UCSD-AML1 (cell line): ENCODE measurements at regions not wholly inside any gene's neighbourhood (a gene's known extent, or its start where the extent isn't known, plus 50 kb on each side); places are given as distances from the start of the nearest gene placed in this dataset.
"Not testable (repeated sequence)": the region's sequence is repeated elsewhere in the genome, so short reads cannot be mapped to it uniquely, and the experiment has no call there.

Experiments
- DNase-seq: peaks from one replicate; lab custom pipeline; 2025; ENCODE audit not compliant: unreplicated experiment; lab: John Stamatoyannopoulos, UW

GRCh38 chr11:135015966-135016365 is 603.9 kb upstream of the B3GAT1 start:
- no peak for DNase-seq

- DNase-seq = not testable (repeated sequence)
Observed at GRCh38 chr11:135011313-135011712, 599.3 kb upstream of the B3GAT1 start.

- DNase-seq = no peak
Observed at GRCh38 chr11:135009125-135009524, 597.1 kb upstream of the B3GAT1 start.

GRCh38 chr11:135008412-135008811 is 596.4 kb upstream of the B3GAT1 start:
- DNase-seq = no peak

- DNase-seq = no peak
Observed at GRCh38 chr11:135008001-135008405, 596.0 kb upstream of the B3GAT1 start.

- DNase-seq = no peak
Observed at GRCh38 chr11:135006800-135007199, 594.8 kb upstream of the B3GAT1 start.

GRCh38 chr11:135004495-135004894 is 592.5 kb upstream of the B3GAT1 start:
- no peak for DNase-seq

GRCh38 chr11:135002236-135002635 is 590.2 kb upstream of the B3GAT1 start:
- no peak for DNase-seq

GRCh38 chr11:135001581-135001980 is 589.5 kb upstream of the B3GAT1 start:
- DNase-seq = no peak

GRCh38 chr11:135001065-135001464 is 589.0 kb upstream of the B3GAT1 start:
- not testable (repeated sequence) for DNase-seq

- DNase-seq = no peak
Observed at GRCh38 chr11:134999590-134999989, 587.5 kb upstream of the B3GAT1 start.

GRCh38 chr11:134997652-134998320 is 585.7 kb upstream of the B3GAT1 start:
- no peak for DNase-seq

- DNase-seq = no peak
Observed at GRCh38 chr11:134995741-134996140, 583.7 kb upstream of the B3GAT1 start.

- DNase-seq = no peak
Observed at GRCh38 chr11:134994431-134994830, 582.4 kb upstream of the B3GAT1 start.

- DNase-seq = no peak
Observed at GRCh38 chr11:134993691-134994243, 581.7 kb upstream of the B3GAT1 start.

- no peak for DNase-seq
Observed at GRCh38 chr11:134992981-134993380, 580.9 kb upstream of the B3GAT1 start.

GRCh38 chr11:134988495-134988894 is 576.5 kb upstream of the B3GAT1 start:
- no peak for DNase-seq

GRCh38 chr11:134987822-134988221 is 575.8 kb upstream of the B3GAT1 start:
- DNase-seq = no peak

GRCh38 chr11:134987223-134987768 is 575.3 kb upstream of the B3GAT1 start:
- no peak for DNase-seq

GRCh38 chr11:134984421-134984820 is 572.4 kb upstream of the B3GAT1 start:
- DNase-seq = no peak

GRCh38 chr11:134982432-134982831 is 570.4 kb upstream of the B3GAT1 start:
- DNase-seq = not testable (repeated sequence)

GRCh38 chr11:134981835-134982234 is 569.8 kb upstream of the B3GAT1 start:
- DNase-seq = no peak
